Right lobe of liver (tissue), 6 donors: ENCODE measurements at regions not wholly inside any gene's neighbourhood (a gene's known extent, or its start where the extent isn't known, plus 50 kb on each side); places are given as distances from the start of the nearest gene placed in this dataset.

Experiments used
- ATAC-seq, 4 donors: fragments of 200-7000 bp; cut with Tn5 transposase; one replicate each; pipeline ENCODE4 v1.9.1; 2020; ENCODE audit warnings: mild to moderate bottlenecking in 4 of 4, moderate library complexity in 4 of 4
- DNase-seq, 3 donors: peaks; one replicate each; pipeline ENCODE4 v3.0.0-alpha.2; 2020
- H3K27ac ChIP-seq, 3 donors: fragments of 200-600 bp; one replicate each; pipeline ENCODE4 v1.8.0; 2022
- H3K27me3 ChIP-seq, 2 donors: fragments of 200-600 bp; one replicate each; pipeline ENCODE4 v1.8.0; 2022
- H3K36me3 ChIP-seq, 4 donors: fragments of 200-600 bp; sonication (generic) in 1 of 4; one replicate each; pipeline versions ENCODE4 v1.5.1 to v1.8.0; 2017 to 2022; ENCODE audit warnings: control low read depth in 1 of 4
- H3K4me1 ChIP-seq, 4 donors: fragments of 200-600 bp; sonication (generic) in 1 of 4; one replicate each; pipeline versions ENCODE4 v1.5.1 to v1.8.0; 2017 to 2022; ENCODE audit warnings: control low read depth in 1 of 4
- H3K4me3 ChIP-seq, 3 donors: fragments of 200-600 bp; one replicate each; pipeline ENCODE4 v1.8.0; 2022
- H3K9me3 ChIP-seq, 4 donors: fragments of 200-600 bp; sonication (generic) in 1 of 4; one replicate each; pipeline versions ENCODE4 v1.5.1 to v1.8.0; 2017 to 2022; ENCODE audit warnings: control low read depth in 1 of 4
- CTCF ChIP-seq, 4 donors: fragments of 200-600 bp in 3 of 4; fragments of 450-650 bp in 1 of 4; IDR thresholded peaks; one replicate each; pipeline versions ENCODE4 v1.5.1 to v1.8.0; 2016 to 2022; ENCODE audit warnings: antibody characterized with exemption in 4 of 4, mild to moderate bottlenecking in 2 of 4
- POLR2A ChIP-seq: fragments of 450-650 bp; IDR thresholded peaks from one replicate; pipeline ENCODE4 v1.6.1; 2017; ENCODE audit warnings: antibody characterized with exemption, mild to moderate bottlenecking
- WGBS: methylation state at CpG from one replicate; pipeline ENCODE4 v1.1.6; 2018; ENCODE audit warnings: low coverage, low lambda C conversion rate; ENCODE audit not compliant: insufficient coverage; ENCODE audit errors: missing lambda C conversion rate; 5-methylcytosine and 5-hydroxymethylcytosine counted together
- intact Hi-C, 2 donors: fragments of 100-400 bp; cut with DNase I; formaldehyde crosslinking; loops; one replicate each; pipeline versions ENCODE4 v1.11.2 to v1.14.1; 2022
- donor health status: DM: no; HTN: yes; CAD: no.
- donor health status: DM: no; HTN: no; CAD: no.
- donor health status: DM: no; HTN: no; CAD: no.
- donor health status: DM: no; HTN: yes; CAD: no.
- donor health status: DM: no; HTN: yes; CAD: no.

GRCh38 chr5:28249771-28250415 lies 1211.5 kb upstream of the CDH9 start:
- DNase-seq (no peak), ATAC-seq (no peak)
- Histone ChIP-seq H3K27me3 (no peaks in the 10 kb centered on the region), H3K4me1 (no peaks in the 10 kb centered on the region), H3K36me3 (no peaks in the 10 kb centered on the region), H3K9me3 (no peaks in the 10 kb centered on the region), H3K4me3 (no peak overlapping the region), H3K27ac (no peak overlapping the region)
- intact Hi-C loops, result no loop called here
- no peak for TF ChIP-seq POLR2A
- no peak for TF ChIP-seq CTCF (IDR thresholded peaks at IDR 0.05)
- 34% methylated on average over 5 of the region's 5 CpGs for WGBS

GRCh38 chr5:28234356-28234968 lies 1196.1 kb upstream of the CDH9 start:
- 57% methylated on average over 1 of the region's 1 CpG for WGBS
- no peak for ATAC-seq

GRCh38 chr5:28226407-28226806 lies 1188.0 kb upstream of the CDH9 start:
- no peak for TF ChIP-seq CTCF (IDR thresholded peaks at IDR 0.05)
- no peak for TF ChIP-seq POLR2A
- H3K9me3 ChIP-seq, result no peaks in the 10 kb centered on the region
- no peaks in the 10 kb centered on the region for H3K4me1 ChIP-seq
- WGBS, result 62% methylated on average over 3 of the region's 3 CpGs
- H3K27ac ChIP-seq, result no peak overlapping the region
- DNase-seq (no peak), ATAC-seq (no peak)
- intact Hi-C loops, result no loop called here
- no peaks in the 10 kb centered on the region for H3K27me3 ChIP-seq
- no peak overlapping the region for H3K4me3 ChIP-seq
- H3K36me3 ChIP-seq, result no peaks in the 10 kb centered on the region

More at GRCh38 chr5:28234356-28234968, 1196.1 kb upstream of the CDH9 start:
- intact Hi-C loops, result no loop called here
- H3K27ac ChIP-seq, result no peak overlapping the region
- TF ChIP-seq CTCF (IDR thresholded peaks at IDR 0.05) (no peak), POLR2A (no peak)
- H3K9me3 ChIP-seq, result no peaks in the 10 kb centered on the region
- no peak overlapping the region for H3K4me3 ChIP-seq
- no peak for DNase-seq
- no peaks in the 10 kb centered on the region for H3K4me1 ChIP-seq
- no peaks in the 10 kb centered on the region for H3K36me3 ChIP-seq
- H3K27me3 ChIP-seq, result no peaks in the 10 kb centered on the region

- Histone ChIP-seq H3K27ac (no peak overlapping the region), H3K9me3 (no peaks in the 10 kb centered on the region), H3K4me1 (no peaks in the 10 kb centered on the region), H3K36me3 (no peaks in the 10 kb centered on the region), H3K27me3 (no peaks in the 10 kb centered on the region), H3K4me3 (no peak overlapping the region)
- no peak for DNase-seq
- ATAC-seq, result no peak
- intact Hi-C loops, result no loop called here
- TF ChIP-seq POLR2A (no peak), CTCF (IDR thresholded peaks at IDR 0.05) (no peak)
These were observed 1181.2 kb upstream of the CDH9 start for GRCh38 chr5:28219539-28219938.
